ENCODE measurements at regions not wholly inside any gene's neighbourhood (a gene's known extent, or its start where the extent isn't known, plus 50 kb on each side); places are given as distances from the start of the nearest gene placed in this dataset.

DNA sequence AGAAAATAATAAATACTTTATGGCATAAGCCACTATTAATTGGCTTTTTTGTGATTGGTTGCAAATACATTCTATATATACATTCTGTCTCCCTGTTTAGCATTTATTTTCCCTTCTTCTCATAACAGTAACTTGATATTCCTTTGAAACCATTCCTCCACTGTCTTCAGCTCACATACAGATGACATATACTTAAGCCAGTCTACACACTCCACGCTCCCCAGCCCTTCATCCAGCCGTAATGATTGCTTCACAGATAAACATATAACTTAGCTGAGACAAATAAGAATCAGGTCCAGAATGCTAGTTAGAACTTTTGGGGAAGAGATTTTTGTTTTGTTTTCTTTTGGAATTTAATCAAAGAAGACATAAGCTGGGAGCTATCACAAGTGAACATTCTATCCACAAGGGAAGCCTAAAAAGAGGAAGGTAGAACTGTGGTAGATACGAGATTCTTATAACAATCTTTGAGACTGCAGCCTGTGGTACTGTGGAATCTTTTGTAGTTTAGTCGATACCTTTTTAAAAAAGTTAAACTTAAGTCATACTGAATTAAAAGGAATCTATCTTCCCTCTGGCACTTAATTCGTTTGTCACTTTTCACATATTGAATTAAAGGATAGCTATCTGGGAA, 365.1 kb upstream of the PRR16 start:
- TF ChIP-seq, protein P1, sequence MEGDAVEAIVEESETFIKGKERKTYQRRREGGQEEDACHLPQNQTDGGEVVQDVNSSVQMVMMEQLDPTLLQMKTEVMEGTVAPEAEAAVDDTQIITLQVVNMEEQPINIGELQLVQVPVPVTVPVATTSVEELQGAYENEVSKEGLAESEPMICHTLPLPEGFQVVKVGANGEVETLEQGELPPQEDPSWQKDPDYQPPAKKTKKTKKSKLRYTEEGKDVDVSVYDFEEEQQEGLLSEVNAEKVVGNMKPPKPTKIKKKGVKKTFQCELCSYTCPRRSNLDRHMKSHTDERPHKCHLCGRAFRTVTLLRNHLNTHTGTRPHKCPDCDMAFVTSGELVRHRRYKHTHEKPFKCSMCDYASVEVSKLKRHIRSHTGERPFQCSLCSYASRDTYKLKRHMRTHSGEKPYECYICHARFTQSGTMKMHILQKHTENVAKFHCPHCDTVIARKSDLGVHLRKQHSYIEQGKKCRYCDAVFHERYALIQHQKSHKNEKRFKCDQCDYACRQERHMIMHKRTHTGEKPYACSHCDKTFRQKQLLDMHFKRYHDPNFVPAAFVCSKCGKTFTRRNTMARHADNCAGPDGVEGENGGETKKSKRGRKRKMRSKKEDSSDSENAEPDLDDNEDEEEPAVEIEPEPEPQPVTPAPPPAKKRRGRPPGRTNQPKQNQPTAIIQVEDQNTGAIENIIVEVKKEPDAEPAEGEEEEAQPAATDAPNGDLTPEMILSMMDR (conservative IDR thresholded peaks at IDR 0.05), result no peak
- no peak for TF ChIP-seq ZFX (IDR thresholded peaks at IDR 0.05)

All from C4-2B (cell line).